CD4-positive, alpha-beta T cell treated with Interferon alpha-2 for 1 hour (primary cell): ENCODE measurements at regions not wholly inside any gene's neighbourhood (a gene's known extent, or its start where the extent isn't known, plus 50 kb on each side); places are given as distances from the start of the nearest gene placed in this dataset.
"Not testable (repeated sequence)": the region's sequence is repeated elsewhere in the genome, so short reads cannot be mapped to it uniquely, and the experiment has no call there.

ENCODE experiments used
- DNase-seq, 2 donors: peaks; one replicate each; pipeline ENCODE4 v3.0.0-alpha.2; 2020 to 2022

DNA sequence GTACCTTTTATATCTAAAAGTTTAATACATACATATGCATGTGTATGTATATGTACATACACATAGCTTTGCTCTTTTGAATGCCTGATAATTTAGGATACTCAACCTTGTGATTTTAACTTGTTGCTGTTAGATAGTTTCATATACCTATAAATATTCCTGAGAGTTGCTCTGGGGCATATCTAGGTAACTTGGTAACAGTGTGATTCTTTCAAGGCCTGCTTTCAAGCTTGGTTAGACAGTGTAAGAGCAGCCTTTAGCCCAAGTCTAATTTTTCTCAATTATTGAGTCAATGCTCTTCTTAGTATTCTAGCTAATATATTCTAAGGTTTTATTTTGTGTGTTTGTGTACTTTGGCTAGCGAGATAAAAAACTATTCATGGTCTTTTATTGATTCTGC, 762.1 kb upstream of the MIR17HG start:
- no peak for DNase-seq

DNA sequence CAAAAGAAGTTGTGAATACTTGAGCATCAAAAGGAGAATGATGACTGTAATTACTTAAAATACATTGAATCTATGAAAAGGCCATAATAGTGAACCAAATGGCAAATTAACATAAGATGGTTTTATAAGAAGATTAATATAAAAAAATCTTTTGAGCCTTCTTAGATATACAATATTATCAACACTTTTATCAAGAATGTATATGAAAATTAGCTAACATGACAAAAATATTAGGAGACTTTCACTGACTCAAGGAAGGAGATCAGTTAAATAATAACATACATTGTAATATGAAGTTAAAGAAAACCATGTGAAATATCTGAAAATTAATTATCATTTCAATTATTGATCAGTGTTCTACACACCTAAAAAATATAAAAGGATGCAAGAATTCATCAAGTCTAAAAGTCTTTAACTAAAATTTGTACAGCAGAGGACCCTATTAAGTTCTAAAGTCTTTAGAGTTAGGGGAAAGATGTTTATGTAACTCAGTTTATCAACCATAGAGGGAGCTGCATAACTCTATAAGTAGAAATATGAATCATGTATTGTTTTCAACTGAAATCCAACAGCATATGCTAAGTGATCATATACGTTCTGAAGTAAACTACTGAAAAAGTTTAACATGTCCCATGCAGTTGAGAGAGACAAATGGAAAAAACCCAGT, 756.1 kb upstream of the MIR17HG start:
- no peak for DNase-seq

DNA sequence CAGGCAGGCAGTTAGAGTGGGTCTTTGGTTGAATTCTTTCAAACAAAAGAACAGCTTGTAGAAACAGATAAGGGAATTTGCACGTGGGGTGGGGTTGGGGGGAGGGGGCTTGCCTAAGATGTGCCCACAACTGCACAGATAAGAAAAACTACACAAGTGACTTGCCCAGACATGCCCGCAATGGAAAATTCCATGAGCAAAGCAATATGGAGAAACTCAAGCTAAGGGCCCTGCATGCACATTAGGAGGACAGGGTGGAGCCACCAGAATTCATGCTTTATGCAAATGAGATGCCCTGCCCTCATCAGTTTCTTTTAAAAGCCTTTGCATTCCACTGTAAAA, 755.6 kb upstream of the MIR17HG start:
- no peak for DNase-seq

DNA sequence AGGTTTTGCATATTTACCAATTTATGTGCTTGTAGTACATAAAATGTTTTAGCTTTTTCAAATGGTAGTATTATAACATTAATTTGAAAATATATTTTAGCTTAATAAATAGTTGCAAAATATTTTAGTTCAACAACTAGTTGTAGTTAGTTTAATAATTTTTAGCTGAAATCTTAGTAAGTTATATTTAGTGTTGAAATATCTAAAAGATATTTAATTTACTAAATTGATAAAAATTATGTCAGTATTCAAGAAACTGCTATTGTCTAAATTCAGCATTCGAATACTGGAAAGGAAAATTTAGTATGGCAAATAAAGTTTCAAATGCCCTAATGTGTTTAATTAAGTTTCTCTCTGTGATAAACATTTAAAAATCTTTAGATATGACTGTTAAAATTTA, 754.5 kb upstream of the MIR17HG start:
- no peak for DNase-seq

DNA sequence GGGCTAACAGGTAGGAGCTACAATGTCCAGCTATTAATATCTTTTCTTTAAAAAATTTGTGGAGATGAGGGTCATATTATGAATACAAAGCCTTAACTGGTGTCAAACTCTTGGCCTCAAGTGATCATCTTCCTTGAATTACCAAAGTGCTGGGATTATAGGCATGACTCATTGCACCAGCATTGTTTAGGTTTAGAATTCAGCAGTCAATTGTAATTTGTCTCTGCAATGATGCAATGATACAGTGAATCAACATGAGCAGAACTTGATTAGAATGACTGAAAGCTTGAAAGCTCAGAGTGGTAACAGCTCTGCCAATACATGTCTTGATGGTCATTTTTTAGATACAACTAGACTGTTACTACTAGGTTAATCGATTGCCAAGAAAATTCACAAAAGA, 752.8 kb upstream of the MIR17HG start:
- no peak for DNase-seq

DNA sequence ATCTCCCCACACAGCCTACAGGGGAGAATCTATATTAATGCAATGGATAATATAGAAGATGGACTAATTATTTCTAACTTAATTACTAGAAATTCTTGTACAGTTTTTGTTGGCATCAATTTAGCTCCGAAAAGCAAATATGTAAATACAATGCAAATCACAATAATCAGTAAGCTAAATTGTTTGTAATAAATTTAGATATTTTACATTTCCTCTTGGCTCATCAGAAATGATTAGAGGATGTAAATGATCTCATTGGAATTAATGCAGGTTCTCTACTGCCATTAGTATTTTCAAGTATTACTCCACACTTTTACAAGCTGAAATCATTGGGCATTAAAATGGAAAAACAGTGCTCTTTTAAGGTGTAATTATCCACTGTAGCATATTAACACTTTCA, 741.8 kb upstream of the MIR17HG start:
- no peak for DNase-seq

DNA sequence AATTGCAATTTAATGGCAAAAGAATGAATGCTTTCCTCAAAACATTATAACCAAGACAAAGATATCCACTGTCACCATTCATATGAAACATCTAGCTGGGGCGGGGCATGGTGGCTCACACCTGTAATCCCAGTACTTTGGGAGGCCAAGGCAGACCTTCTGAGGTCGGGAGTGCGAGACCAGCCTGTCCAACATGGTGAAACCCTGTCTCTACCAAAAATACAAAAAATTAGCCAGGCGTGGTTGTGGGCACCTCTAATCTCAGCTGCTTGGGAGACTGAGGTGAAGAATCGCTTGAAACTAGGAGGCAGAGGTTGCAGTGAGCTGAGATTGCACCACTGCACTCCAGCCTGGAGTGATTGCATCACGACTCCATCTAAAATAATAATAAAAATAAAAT, 740.6 kb upstream of the MIR17HG start:
- DNase-seq: not testable (repeated sequence)

DNA sequence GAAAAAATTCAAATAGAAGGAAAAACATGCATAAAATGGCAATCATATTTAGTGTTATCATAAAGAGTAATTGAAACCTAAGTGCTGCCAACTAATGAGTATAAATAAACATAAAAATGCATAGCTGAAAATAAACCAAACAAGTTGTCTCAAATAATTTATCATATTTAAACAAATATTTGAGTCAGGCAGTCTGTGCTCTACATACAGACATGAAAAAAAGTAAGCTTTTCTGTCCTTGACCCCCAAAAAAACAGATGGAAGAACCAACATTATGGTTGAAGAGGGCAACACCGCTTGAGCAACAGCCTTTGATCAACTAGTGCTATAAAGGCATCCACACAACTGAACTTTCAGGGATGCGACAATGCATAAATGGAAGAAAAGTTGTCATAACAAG, 735.1 kb upstream of the MIR17HG start:
- no peak for DNase-seq

DNA sequence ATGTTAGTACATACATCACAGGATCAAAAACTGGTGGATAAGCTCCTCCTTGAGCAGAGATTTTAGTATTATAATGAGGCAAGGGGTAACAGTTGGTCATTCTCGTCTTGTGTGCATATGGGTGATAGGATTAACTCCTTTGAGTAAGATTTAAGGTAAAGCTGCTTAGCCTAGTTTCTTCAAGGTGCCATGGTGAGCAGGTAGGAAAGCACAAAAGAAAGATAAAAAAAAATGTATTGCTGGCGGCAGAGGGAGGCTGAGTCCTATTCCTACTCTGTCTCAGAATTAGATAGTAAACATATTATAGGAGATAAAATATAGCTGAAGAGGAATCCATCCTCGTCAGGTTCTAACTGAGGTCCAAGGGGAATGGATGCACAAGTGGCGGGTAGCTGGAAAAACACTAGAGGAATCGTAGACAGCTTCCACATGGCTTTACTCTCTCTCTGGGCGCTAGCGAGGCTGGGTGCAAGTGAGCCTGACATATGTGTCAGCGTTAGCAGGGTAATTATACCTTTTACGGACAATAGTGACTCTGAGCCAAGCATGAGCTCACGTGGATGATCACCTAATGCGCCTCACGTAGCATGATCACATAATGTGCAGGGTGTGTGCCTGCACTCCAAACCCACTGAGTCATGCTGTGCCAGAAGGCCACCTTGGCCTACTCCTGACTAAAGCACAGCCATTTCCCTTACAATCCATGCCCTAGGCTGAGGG, 734.3 kb upstream of the MIR17HG start:
- DNase-seq: no peak

DNA sequence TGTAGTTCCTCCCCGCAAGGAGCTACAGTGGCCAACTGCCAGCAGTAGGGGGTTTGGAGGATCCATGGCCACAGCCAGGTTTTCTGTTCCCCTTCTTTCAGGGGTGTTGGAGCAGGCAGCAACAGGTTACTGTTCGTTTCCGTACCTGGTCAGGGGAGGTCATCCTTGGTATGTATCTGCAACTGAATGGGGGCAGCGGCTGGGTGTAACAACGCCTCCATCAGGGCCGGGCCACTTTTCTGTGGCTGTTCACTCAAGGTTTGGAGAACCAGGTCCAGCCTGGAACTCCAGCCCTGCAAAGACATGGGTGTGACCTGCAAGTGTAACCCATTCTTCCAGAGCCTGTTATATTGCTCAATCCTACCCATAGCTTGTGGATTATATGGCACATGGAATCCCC, 732.3 kb upstream of the MIR17HG start:
- DNase-seq: no peak

DNA sequence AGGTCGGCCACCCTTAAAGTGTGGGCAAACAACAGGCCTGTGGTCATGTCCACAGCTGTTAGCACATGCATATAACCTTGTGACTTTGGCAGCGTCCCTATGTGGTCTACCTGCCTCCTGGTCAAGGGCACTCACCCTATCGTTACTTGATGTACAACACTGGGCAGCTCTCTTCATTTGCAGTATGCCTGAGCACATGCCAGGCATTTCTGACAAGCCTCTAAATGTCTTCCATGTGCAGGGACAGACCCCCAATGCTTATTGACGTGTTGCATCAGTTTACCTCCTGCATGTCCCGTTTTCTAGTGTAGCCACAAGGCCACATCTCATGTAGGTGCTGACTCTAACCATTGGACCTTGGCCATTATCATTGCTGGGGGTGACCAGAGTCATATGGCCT, 731.7 kb upstream of the MIR17HG start:
- DNase-seq: no peak

DNA sequence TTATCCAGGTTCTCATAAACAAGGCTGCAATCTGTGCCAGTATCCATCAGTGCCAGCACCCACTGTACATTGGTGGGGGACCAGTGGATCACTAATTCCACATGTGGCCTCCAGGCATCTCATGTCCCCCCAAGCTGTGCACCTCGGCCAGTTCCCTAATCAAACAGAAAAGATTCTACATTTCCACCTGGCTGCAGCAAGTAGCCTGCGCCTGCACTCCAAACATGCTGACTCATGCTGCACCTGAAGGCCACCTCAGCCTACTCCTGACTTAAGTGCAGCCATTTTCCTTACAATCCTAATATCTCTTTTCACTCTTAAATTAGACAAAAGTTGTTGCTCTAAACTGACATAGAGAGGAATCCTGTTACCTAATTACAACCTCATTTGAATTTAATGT, 729.4 kb upstream of the MIR17HG start:
- DNase-seq: no peak

DNA sequence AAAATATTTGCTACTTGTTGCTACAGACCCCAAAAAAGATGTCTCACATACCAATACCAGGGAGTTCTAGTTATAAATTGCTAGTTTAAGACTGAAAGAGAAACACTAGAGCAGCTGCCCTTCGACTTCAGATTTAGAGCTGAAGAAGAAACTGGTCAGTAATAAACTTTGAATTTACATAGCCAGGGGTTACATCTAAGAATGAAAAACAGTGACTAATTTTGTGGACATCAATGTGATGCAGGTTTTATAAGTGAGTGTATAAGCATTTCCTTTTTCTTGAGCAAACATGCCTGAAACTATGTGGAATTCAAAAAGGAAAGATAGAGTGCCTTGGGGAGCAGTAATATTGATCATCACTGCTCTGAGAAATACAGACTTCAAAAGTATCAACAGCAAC, 724.9 kb upstream of the MIR17HG start:
- DNase-seq: no peak

DNA sequence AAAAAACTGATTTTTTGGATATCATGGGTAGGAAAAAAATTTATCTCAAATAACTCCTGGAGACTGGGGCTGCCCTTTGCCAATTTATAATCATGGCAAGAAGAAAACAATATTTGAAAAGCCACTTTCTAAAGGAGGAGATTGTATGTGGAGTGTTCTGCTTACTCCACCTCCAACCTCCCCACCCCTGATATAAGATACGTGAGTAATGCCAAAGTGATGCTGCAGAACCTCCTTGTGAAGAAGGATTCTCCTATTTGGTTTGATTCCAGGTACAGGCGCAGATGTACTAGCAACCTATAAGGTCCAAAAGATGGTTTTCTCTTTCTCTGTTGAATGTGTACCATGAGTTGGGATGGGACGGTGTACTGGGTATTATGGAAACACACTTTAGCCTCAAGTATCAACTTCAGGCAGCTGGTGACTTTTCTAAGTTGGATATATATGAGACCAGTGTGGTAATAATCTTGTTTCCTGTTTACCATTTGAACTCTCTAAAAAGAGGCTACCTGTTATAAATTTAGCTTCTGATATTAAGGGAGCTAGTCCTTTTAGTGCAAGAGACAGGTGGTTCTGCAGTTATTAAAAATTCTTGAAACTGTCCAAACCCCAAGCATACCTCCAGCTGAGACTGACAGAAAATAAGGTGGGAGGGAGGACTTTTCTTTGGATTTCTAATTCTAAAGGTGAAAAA, 724.0 kb upstream of the MIR17HG start:
- DNase-seq: no peak

DNA sequence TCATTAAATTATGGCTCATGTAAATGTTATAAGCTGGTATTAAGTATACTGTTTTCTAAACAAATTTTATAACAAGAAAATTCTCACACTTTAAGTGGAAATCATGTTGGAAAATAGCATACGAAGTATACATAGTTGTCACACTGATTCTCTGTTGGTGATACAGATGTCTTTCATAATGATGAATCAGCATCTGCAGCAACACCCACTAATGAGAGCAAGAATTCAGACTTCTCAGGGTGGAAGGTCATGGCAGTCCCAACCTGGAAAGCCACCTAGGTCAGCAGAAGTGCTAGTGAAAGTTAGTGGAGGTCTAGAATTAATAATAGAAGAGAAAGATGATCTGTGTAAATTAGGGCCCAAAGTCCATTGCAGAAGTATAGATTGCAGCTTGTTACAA, 719.7 kb upstream of the MIR17HG start:
- DNase-seq: no peak

DNA sequence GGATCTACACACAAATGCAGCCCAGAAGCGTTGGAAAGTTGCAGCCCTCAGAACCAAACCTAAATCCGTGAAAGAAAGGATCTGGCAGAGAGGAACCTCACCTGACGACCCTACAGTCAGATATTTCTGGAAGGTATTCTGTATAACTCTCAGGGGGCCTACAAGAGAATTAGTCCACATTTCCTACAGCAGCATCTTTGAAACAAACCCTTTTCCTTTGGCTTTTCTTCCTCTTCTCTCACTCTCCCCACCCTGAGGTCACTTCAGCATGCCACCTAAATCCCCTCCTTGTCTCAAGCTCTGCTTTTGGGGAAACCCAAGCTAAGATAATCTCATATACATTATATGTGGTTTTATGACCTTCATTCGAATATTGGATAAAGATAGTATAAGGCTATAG, 719.0 kb upstream of the MIR17HG start:
- no peak for DNase-seq

DNA sequence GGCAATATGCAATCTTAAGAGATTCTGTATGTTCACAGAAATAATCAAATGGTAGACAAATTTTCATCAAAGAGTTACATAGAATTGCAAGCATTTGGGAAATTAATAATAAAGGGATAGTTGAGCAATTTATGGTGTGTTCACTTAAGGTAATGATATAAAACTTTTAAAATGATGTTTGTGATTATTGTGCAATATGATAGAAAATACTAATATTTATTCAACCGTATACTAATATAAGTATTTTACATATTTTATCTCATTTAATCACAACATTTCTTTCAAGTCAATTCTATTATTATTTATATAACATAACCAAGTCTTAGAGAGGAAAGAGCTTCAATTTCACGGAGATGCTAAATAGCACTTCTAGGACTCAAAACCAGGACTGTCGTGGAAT, 716.8 kb upstream of the MIR17HG start:
- DNase-seq: no peak

DNA sequence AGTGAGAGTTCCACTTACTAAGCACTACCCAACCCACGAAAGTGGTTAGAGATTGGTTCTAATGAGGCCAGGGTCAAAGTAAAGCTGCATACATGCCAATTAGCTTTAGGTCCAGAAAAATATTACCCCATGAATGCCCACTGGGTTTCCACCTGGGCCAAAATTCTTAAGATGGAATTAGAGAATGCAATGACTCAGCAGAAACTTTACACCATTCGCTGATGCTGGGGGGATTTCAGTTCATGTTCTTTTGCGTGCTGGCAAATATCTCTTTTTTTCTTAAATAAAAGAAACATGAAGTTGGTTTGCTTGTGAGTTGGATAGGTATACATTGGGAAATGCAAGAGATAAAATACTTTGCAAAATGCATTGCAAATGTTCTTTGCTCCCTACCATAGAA, 715.3 kb upstream of the MIR17HG start:
- no peak for DNase-seq

DNA sequence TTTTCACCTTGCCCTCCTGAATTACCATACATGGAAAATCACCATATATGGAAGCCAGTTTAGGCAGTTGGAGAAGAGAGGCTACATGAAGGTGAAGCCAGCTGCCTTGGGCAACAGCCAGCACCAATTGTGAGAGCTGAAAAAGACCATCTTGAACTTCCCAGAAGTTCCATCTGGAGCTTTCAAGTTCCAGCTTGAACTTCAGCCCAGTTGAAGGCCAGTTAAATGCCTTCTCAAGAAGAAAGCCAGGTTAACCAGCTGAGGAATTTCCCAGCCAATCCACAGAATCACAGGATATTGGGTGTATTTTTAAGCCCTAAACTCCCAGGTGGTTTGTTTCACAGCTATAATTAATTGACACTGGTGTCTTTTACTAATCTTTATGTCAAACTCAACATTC, 713.6 kb upstream of the MIR17HG start:
- no peak for DNase-seq

DNA sequence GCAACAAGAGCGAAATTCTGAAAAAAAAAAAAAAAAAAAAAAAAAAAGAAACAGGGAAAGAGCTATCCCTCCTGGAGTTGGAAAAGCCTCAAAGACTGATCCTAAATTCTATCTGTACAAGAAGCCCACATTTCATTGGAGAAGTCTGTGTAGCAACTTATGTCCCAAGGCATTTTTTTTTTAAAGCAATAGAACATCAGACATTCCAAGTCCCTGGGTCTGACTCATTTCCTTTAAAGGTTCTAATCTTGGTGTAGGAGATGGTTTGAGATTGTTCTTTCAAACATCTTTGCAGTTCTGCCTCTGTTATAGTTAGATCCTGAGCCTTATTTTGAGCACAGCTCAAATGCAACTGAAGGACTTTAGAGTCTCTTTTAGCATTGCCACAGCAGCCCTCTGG, 706.5 kb upstream of the MIR17HG start:
- no peak for DNase-seq

DNA sequence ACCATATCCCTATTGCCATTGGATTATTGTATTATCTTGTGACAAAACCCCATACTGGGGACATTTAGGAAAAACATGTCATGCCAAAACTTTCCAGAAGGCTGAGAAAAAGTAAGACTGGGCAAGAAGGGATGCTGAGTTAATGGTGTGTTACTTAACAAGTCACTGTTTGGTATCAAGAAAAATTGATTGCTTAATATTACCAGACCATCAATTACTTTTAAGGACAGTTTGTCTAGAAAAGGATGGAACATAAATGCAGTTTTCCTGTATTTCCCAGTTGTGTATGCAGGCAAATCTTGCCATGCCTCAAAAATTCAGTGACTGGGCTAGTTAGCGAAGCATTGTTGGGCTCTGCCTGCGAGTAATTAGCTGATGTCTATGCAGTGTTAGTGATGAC, 705.6 kb upstream of the MIR17HG start:
- DNase-seq: no peak

DNA sequence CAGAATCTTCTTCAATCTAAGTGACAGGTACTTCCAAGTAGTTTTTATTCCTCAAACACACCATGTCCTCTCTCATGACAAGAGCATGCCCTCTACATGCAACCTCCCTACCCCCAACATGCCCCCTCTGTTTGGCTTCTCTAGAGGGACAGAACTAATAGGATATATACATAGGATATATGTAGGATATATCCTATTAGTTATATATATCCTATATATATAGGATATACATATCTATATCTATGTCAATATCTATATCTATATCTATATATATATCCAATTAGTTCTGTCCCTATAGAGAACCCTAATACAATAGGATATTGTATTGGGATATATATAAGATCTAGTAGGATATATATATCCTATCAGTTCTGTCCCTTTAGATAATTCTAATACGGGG, 701.9 kb upstream of the MIR17HG start:
- no peak for DNase-seq

DNA sequence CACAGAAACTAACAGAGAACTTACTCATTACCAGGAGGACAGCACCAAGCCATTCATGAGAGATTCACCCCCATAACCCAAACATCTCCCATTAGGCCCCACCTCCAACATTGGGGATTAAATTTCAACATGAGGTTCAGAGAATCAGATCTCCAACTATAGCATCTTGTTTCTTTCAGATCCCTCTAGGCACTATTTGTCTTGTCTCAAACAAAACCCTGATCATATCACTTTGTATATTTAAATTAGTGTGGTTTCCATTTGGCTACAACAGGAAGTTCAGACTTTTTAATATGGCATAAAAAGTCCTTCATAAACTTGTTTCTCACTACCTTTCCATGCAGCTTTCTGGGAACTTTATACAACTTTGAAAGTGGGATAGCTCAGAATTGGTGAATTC, 699.0 kb upstream of the MIR17HG start:
- no peak for DNase-seq

DNA sequence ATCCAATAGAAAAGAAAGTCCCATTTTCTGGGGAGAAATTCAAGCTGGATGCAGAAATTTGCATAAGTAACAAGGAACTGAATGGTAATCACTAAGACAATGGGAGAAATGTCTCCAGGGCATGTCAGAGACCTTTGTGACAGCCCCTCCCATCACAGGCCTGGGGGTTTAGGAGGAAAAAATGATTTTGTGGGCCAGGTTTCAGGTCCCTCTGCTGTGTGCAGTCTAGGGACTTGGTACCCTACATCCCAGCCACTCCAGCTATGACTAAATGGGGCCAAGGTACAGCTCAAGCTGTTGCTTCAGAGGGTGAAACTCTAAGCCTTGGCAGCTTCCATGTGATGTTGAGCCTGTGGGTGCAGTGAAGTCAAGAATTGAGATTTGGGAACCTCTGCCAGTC, 695.5 kb upstream of the MIR17HG start:
- DNase-seq: no peak

DNA sequence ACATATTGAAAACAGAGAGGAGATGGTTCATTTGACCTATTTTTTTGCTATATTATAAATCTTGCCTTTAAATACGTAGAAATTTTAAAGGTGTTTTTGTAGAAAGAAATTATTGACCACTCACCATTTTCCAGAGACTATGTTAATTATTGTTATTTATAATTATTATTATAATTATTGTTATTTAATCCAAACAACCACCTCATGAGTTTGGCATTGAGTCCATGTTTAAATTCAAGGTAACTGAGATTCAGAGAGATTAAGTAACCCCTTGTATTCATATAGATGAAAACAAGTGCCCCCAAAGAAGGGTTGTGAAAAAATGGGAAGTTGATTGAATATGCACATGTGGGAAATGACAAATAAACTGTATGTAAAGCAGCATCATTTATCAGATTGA, 692.5 kb upstream of the MIR17HG start:
- DNase-seq: no peak
